Activated CD4-positive, alpha-beta T cell treated with anti-CD3 and anti-CD28 coated beads, Interleukin-2, Interleukin-4, amounts not matched to agents 100 ng/mL and 50 ng/mL, durations not matched to agents 16 hours and 8 hours (primary cell): ENCODE measurements at regions not wholly inside any gene's neighbourhood (a gene's known extent, or its start where the extent isn't known, plus 50 kb on each side); places are given as distances from the start of the nearest gene placed in this dataset.

Experiments
- DNase-seq: peaks from one replicate; pipeline ENCODE4 v3.0.0-alpha.2; 2020; ENCODE audit warnings: low spot score

- no peak for DNase-seq
Observed at GRCh38 chr2:239455436-239456203, 54.8 kb upstream of the HDAC4 start.

- no peak for DNase-seq
Observed at GRCh38 chr2:239454507-239454906, 53.7 kb upstream of the HDAC4 start.
